HepG2 (cell line): ENCODE measurements at regions not wholly inside any gene's neighbourhood (a gene's known extent, or its start where the extent isn't known, plus 50 kb on each side); places are given as distances from the start of the nearest gene placed in this dataset.

Source experiments
- ATAC-seq: fragments of 200-7000 bp; cut with Tn5 transposase; 3 replicates; pipeline ENCODE4 v1.9.1; 2020; ENCODE audit warnings: mild to moderate bottlenecking, moderate library complexity
- BruUV-seq: library from RNA; stranded (reverse); fragments of 400-500 nt; replicated peaks from 2 replicates; lab custom pipeline; 2021; lab: Mats Ljungman, UMichigan
- CTCF ChIA-PET: fragments of 300-600 bp; formaldehyde crosslinking; extraction: SDS; loops from one replicate; lab custom pipeline; 2021; ENCODE audit warnings: low total read pairs, inconsistent platforms, low intra/inter-chr PET ratio; lab: Yijun Ruan, JAX
- POLR2A ChIA-PET: fragments of 350-600 bp; sonication (Branson Sonifier 250); formaldehyde crosslinking; loops from one replicate; lab custom pipeline; 2020; ENCODE audit warnings: antibody characterized with exemption, inconsistent platforms; lab: Yijun Ruan, JAX
- DNase-seq: peaks from one replicate; pipeline ENCODE4 v3.0.0-alpha.2; 2015; ENCODE audit warnings: low spot score
- FAIRE-seq: peaks from 3 replicates; lab custom pipeline; 2011; peaks lifted over from hg19 to GRCh38; lab: Jason Lieb, UNC
- H2AFZ ChIP-seq: one replicate; pipeline ENCODE4 v1.6.1; 2011; ENCODE audit warnings: low read length, inconsistent platforms
- H3K27ac ChIP-seq: fragments of 300-600 bp; 3 replicates; pipeline ENCODE4 v1.8.0; 2011; ENCODE audit warnings: mixed run types, mild to moderate bottlenecking, mixed read lengths, low read length, inconsistent platforms; ENCODE audit not compliant: insufficient read depth; ENCODE audit errors: extremely low read length
- H3K27me3 ChIP-seq, 2 experiments: fragments of 200-600 bp in 1 of 2; 2 replicates in 1 of 2; 3 replicates in 1 of 2; pipeline versions ENCODE4 v1.6.0 to v1.8.0; 2011; ENCODE audit warnings: low read length in 2 of 2, mild to moderate bottlenecking in 2 of 2, moderate library complexity in 2 of 2, inconsistent platforms in 1 of 2; ENCODE audit not compliant: insufficient read depth in 2 of 2, control insufficient read depth in 1 of 2
- H3K36me3 ChIP-seq, 2 experiments: fragments of 200-600 bp in 1 of 2; replicated peaks in 1 of 2; 2 replicates in 1 of 2; 3 replicates in 1 of 2; pipeline versions ENCODE4 v1.5.1 to v1.8.0; 2011; ENCODE audit warnings: low read length in 2 of 2, inconsistent platforms in 1 of 2; ENCODE audit not compliant: insufficient read depth in 2 of 2, control insufficient read depth in 1 of 2
- H3K4me1 ChIP-seq: 2 replicates; pipeline ENCODE4 v1.5.1; 2012; ENCODE audit warnings: low read length, inconsistent platforms; ENCODE audit not compliant: insufficient read depth
- H3K4me2 ChIP-seq: 2 replicates; pipeline ENCODE4 v1.6.0; 2011; ENCODE audit warnings: low read depth, low read length, inconsistent platforms
- H3K4me3 ChIP-seq, 3 experiments: fragments of 200-600 bp in 1 of 3; sonication (generic), shearing (Covaris generic) in 1 of 3; replicated peaks in 1 of 3; 2 replicates each; pipeline ENCODE4 v1.5.1; 2011 to 2016; ENCODE audit warnings: low read length in 3 of 3, inconsistent platforms in 2 of 3, low read depth in 2 of 3, mild to moderate bottlenecking in 2 of 3, control low read depth in 1 of 3, mixed read lengths in 1 of 3; ENCODE audit not compliant: insufficient read depth in 1 of 3
- H3K79me2 ChIP-seq: one replicate; pipeline ENCODE4 v1.6.1; 2011; ENCODE audit warnings: low read length, inconsistent platforms; ENCODE audit not compliant: insufficient read depth
- H3K9ac ChIP-seq: 2 replicates; pipeline ENCODE4 v1.6.0; 2011; ENCODE audit warnings: mild to moderate bottlenecking, low read depth, low read length, inconsistent platforms; ENCODE audit not compliant: insufficient read depth
- H3K9me3 ChIP-seq: 2 replicates; pipeline ENCODE4 v1.5.1; 2012; ENCODE audit warnings: mild to moderate bottlenecking, low read length
- H4K20me1 ChIP-seq: 2 replicates; pipeline ENCODE4 v1.6.0; 2011; ENCODE audit warnings: inconsistent platforms, mild to moderate bottlenecking, low read length, moderate library complexity; ENCODE audit not compliant: insufficient read depth
- CBFB ChIP-seq: sonication (generic); formaldehyde crosslinking; IDR thresholded peaks from 2 replicates; pipeline ENCODE4 v1.4.0; 2020; ENCODE audit warnings: missing genetic modification reagents
- GPN1 ChIP-seq: sonication (generic); formaldehyde crosslinking; IDR thresholded peaks from 2 replicates; pipeline ENCODE4 v1.5.1; 2020; ENCODE audit warnings: missing genetic modification reagents, borderline replicate concordance
- JUN ChIP-seq: sonication (generic); formaldehyde crosslinking; IDR thresholded peaks from 2 replicates; pipeline ENCODE4 v1.4.0; 2020; ENCODE audit warnings: mild to moderate bottlenecking, missing genetic modification reagents
- POLR2AphosphoS5 ChIP-seq: IDR thresholded peaks from 2 replicates; pipeline ENCODE4 v1.6.1; 2012; ENCODE audit warnings: low read depth, low read length
- STAG1 ChIP-seq: sonication (generic); formaldehyde crosslinking; IDR thresholded peaks from 2 replicates; pipeline ENCODE4 v1.4.0; 2020; ENCODE audit warnings: missing genetic modification reagents
- TEAD2 ChIP-seq: sonication (generic); formaldehyde crosslinking; IDR thresholded peaks from 2 replicates; pipeline ENCODE4 v1.9.0; 2021; ENCODE audit warnings: missing genetic modification reagents
- TIGD3 ChIP-seq: sonication (generic); formaldehyde crosslinking; IDR thresholded peaks from 2 replicates; pipeline ENCODE4 v1.5.1; 2020; ENCODE audit warnings: mild to moderate bottlenecking, missing genetic modification reagents, borderline replicate concordance
- ZNF20 ChIP-seq: sonication (generic); formaldehyde crosslinking; IDR thresholded peaks from 2 replicates; pipeline ENCODE4 v1.4.0; 2020; ENCODE audit warnings: mild to moderate bottlenecking, moderate library complexity, missing genetic modification reagents
- ZSCAN30 ChIP-seq: sonication (generic); formaldehyde crosslinking; IDR thresholded peaks from 2 replicates; pipeline ENCODE4 v1.5.0; 2020; ENCODE audit warnings: mild to moderate bottlenecking, missing genetic modification reagents
- WGBS: methylation state at CpG from one replicate; pipeline ENCODE4 v1.1.6; 2017; ENCODE audit warnings: low lambda C conversion rate; 5-methylcytosine and 5-hydroxymethylcytosine counted together
- in situ Hi-C: cut with HindIII; loops from 2 replicates; pipeline ENCODE4 v1.10.0; 2017; ENCODE audit warnings: low pct_unique_long_range_greater_than_20kb; ENCODE audit not compliant: extremely low pct_ligation_motif_present
- intact Hi-C: fragments of 100-400 bp; cut with micrococcal nuclease; formaldehyde crosslinking; loops from one replicate; pipeline ENCODE4 v1.10.0; 2022; ENCODE audit not compliant: unreplicated experiment
- TF ChIP-seq, protein P1 (sequence below): sonication (generic); formaldehyde crosslinking; IDR thresholded peaks from 2 replicates; pipeline ENCODE4 v1.4.0; 2020; ENCODE audit warnings: missing genetic modification reagents, borderline replicate concordance

DNA sequence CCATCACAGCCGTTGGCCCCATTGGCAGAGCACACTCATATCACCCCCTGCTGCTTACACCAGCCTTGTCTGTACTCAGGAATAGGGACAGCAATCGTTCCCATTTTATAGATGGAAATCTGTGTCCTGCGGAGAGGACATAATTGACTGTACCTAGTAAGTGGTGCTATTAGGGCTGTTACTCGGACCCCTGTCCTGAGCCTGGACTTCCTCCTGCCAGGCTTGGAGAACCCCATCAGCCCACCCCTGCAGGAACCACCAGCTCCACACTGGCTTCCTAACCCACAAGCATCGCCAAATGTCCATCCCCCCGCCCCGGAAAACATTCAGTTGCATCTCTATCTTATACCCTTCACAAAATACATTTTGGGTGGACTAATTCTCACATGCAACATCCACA is 139.8 kb upstream of the RET start (continued):
- no peak for TF ChIP-seq ZSCAN30 (CRISPR knock-in tag)

DNA sequence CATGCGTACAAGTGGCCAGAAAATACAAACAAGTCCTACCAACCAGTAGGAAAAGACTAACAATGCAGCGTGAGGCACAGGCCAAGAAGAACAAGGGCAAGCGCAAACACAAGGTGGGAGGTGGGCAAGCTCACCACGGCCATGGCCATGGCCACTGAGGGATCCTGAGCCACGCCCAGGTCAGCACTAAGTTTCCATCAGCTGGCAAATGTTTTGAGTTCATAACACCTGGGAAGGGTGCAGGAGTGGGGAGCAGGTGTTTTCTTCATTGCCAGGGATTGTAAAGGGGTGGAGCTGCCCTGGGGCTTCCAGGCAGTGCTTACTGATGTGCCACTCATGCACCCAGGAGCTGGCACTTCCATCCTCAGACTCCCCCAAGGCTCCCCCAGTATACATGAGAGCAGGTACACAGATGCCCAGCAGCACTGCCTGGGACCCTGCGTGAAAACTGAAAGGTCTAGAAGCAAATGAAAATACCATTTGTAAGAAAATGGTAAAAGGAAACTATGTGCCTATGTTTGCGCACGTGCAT is 139.2 kb upstream of the RET start:
- in situ Hi-C loops, result no loop called here
- FAIRE-seq, result no peak

More for the DNA sequence above, 139.2 kb upstream of the RET start:
- intact Hi-C loops, result no loop called here
- Histone ChIP-seq H3K9me3 (no peaks in the 10 kb centered on the region), H3K4me1 (no peaks in the 10 kb centered on the region), H3K27ac (no peak overlapping the region), H3K4me3 (no peak overlapping the region), H3K9ac (no peak overlapping the region), H3K4me2 (no peak overlapping the region), H3K79me2 (no peaks in the 10 kb centered on the region), H3K27me3 (peaks cover 12 to 51% of the 10 kb centered on the region in 2 experiments; a peak in 4 of 5 replicates), H2AFZ (no peak overlapping the region), H4K20me1 (no peaks in the 10 kb centered on the region), H3K36me3 (no peaks in the 10 kb centered on the region)
- POLR2A ChIA-PET, result no interaction called here
- WGBS, result 33% methylated on average over 8 of the region's 8 CpGs
- no peak for TF ChIP-seq TEAD2 (CRISPR knock-in tag)
- no peak for TF ChIP-seq GPN1 (CRISPR knock-in tag)
- no peak for TF ChIP-seq TIGD3 (CRISPR knock-in tag)
- TF ChIP-seq, protein P1, sequence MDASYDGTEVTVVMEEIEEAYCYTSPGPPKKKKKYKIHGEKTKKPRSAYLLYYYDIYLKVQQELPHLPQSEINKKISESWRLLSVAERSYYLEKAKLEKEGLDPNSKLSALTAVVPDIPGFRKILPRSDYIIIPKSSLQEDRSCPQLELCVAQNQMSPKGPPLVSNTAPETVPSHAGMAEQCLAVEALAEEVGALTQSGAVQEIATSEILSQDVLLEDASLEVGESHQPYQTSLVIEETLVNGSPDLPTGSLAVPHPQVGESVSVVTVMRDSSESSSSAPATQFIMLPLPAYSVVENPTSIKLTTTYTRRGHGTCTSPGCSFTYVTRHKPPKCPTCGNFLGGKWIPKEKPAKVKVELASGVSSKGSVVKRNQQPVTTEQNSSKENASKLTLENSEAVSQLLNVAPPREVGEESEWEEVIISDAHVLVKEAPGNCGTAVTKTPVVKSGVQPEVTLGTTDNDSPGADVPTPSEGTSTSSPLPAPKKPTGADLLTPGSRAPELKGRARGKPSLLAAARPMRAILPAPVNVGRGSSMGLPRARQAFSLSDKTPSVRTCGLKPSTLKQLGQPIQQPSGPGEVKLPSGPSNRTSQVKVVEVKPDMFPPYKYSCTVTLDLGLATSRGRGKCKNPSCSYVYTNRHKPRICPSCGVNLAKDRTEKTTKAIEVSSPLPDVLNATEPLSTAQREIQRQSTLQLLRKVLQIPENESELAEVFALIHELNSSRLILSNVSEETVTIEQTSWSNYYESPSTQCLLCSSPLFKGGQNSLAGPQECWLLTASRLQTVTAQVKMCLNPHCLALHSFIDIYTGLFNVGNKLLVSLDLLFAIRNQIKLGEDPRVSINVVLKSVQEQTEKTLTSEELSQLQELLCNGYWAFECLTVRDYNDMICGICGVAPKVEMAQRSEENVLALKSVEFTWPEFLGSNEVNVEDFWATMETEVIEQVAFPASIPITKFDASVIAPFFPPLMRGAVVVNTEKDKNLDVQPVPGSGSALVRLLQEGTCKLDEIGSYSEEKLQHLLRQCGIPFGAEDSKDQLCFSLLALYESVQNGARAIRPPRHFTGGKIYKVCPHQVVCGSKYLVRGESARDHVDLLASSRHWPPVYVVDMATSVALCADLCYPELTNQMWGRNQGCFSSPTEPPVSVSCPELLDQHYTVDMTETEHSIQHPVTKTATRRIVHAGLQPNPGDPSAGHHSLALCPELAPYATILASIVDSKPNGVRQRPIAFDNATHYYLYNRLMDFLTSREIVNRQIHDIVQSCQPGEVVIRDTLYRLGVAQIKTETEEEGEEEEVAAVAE (CRISPR knock-in tag), result no peak
- no peak for TF ChIP-seq JUN (CRISPR knock-in tag)
- TF ChIP-seq STAG1 (CRISPR knock-in tag), result no peak
- no peak for TF ChIP-seq CBFB (CRISPR knock-in tag)
- TF ChIP-seq ZNF20, result no peak
- TF ChIP-seq POLR2AphosphoS5, result no peak
- CTCF ChIA-PET, result no interaction called here
- BruUV-seq, result no TSS peak
- ATAC-seq, result no peak
- DNase-seq, result no peak
